Sigmoid colon (tissue), 6 donors: ENCODE measurements at regions not wholly inside any gene's neighbourhood (a gene's known extent, or its start where the extent isn't known, plus 50 kb on each side); places are given as distances from the start of the nearest gene placed in this dataset.

Experiments
- DNase-seq: peaks from one replicate; pipeline ENCODE4 v3.0.0-alpha.2; 2019
- H3K27ac ChIP-seq, 4 donors: fragments of 200-600 bp; sonication (generic); one replicate each; pipeline ENCODE4 v1.5.1; 2016 to 2019; ENCODE audit warnings: mild to moderate bottlenecking in 1 of 4
- H3K27me3 ChIP-seq, 3 donors: fragments of 200-600 bp; sonication (generic); one replicate each; pipeline ENCODE4 v1.5.1; 2019; ENCODE audit warnings: mild to moderate bottlenecking in 1 of 3
- H3K36me3 ChIP-seq, 4 donors: fragments of 200-600 bp; sonication (generic); one replicate each; pipeline ENCODE4 v1.5.1; 2016 to 2019
- H3K4me1 ChIP-seq, 4 donors: fragments of 200-600 bp; sonication (generic); one replicate each; pipeline ENCODE4 v1.5.1; 2017 to 2019
- H3K4me3 ChIP-seq, 4 donors: fragments of 200-600 bp; sonication (generic); one replicate each; pipeline ENCODE4 v1.5.1; 2017 to 2019; ENCODE audit warnings: mild to moderate bottlenecking in 2 of 4, moderate library complexity in 1 of 4
- H3K9me3 ChIP-seq, 4 donors: fragments of 200-600 bp in 3 of 4; sonication (generic) in 3 of 4; one replicate each; pipeline versions ENCODE4 v1.5.1 to v1.6.1; 2013 to 2019
- EP300 ChIP-seq, 4 donors: sonication (generic); formaldehyde crosslinking; IDR thresholded peaks; one replicate each; pipeline ENCODE4 v1.6.1; 2017; ENCODE audit warnings: antibody characterized with exemption in 4 of 4
- POLR2A ChIP-seq, 2 donors: fragments of 450-650 bp; IDR thresholded peaks; one replicate each; pipeline ENCODE4 v1.6.1; 2016; ENCODE audit warnings: antibody characterized with exemption in 2 of 2, mild to moderate bottlenecking in 2 of 2, moderate library complexity in 2 of 2
- POLR2AphosphoS5 ChIP-seq, 4 donors: sonication (generic); formaldehyde crosslinking; IDR thresholded peaks; one replicate each; pipeline ENCODE4 v1.6.1; 2017; ENCODE audit warnings: antibody characterized with exemption in 4 of 4
- WGBS, 2 donors: extraction: QIAGEN DNeasy Blood & Tissue Kit; methylation state at CpG; one replicate each; pipeline ENCODE4 v1.1.7; 2013; 5-methylcytosine and 5-hydroxymethylcytosine counted together
- intact Hi-C: fragments of 100-400 bp; cut with DNase I; formaldehyde crosslinking; loops from one replicate; pipeline ENCODE4 v1.15.1; 2023
- TF ChIP-seq, protein P1 (sequence below), 4 experiments: fragments of 450-650 bp in 3 of 4; fragments of 200-600 bp in 1 of 4; IDR thresholded peaks; one replicate each; pipeline ENCODE4 v1.5.1; 2016 to 2019; ENCODE audit warnings: antibody characterized with exemption in 4 of 4, mild to moderate bottlenecking in 3 of 4, moderate library complexity in 2 of 4
- donor health status: healthy with polysubstance abuse.
- donor health status: healthy.

DNA sequence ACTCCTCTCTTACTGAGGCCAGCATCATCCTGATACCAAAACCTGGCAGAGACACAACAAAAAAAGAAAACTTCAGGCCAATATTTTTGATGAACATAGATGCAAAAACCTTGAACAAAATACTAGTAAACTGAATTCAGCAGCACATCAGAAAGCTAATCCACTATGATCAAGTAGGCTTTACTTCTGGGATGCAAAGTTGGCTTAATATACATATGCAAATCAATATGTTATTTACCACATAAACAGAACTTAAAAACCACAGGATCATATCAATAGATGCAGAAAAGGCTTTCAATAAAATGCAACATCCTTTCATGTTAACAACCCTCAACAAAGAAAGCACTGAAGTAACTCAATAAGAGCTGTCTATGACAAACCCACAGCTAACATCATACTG lies 414.5 kb upstream of the MCTP2 start:
- no peaks in the 10 kb centered on the region for H3K27me3 ChIP-seq
- no peaks in the 10 kb centered on the region for H3K9me3 ChIP-seq
- TF ChIP-seq POLR2AphosphoS5 (IDR thresholded peaks at IDR 0.05): no peak
- TF ChIP-seq, protein P1, sequence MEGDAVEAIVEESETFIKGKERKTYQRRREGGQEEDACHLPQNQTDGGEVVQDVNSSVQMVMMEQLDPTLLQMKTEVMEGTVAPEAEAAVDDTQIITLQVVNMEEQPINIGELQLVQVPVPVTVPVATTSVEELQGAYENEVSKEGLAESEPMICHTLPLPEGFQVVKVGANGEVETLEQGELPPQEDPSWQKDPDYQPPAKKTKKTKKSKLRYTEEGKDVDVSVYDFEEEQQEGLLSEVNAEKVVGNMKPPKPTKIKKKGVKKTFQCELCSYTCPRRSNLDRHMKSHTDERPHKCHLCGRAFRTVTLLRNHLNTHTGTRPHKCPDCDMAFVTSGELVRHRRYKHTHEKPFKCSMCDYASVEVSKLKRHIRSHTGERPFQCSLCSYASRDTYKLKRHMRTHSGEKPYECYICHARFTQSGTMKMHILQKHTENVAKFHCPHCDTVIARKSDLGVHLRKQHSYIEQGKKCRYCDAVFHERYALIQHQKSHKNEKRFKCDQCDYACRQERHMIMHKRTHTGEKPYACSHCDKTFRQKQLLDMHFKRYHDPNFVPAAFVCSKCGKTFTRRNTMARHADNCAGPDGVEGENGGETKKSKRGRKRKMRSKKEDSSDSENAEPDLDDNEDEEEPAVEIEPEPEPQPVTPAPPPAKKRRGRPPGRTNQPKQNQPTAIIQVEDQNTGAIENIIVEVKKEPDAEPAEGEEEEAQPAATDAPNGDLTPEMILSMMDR (IDR thresholded peaks at IDR 0.05): no peak
- no peak for TF ChIP-seq EP300 (IDR thresholded peaks at IDR 0.05)
- no peak for TF ChIP-seq POLR2A (IDR thresholded peaks at IDR 0.05)
- no peak overlapping the region for H3K27ac ChIP-seq
- no peak for DNase-seq
- intact Hi-C loops: no loop called here
- H3K36me3 ChIP-seq: no peaks in the 10 kb centered on the region
- H3K4me1 ChIP-seq: peaks cover 0 to 7% (median 0%) of the 10 kb centered on the region in 4 donors
- H3K4me3 ChIP-seq: no peak overlapping the region

DNA sequence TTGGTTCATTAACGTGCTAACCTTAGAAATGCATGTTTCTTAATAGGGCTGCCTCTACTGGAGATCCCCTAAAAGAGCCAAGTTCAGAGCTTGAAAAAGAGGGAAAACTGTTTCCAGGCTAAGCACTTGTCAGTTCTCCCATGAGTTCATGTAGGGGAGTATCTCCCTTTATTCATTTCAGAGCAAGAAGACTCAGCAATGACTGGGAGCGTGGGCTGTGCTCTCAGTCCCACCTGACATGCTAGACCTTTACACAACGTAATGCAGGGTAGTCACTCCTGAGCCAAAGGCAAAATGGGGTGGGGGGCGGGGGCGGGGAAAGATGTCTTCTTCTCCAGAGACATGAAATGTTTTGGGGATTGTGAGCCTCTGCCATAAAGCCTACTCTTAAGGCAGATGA lies 420.1 kb upstream of the MCTP2 start:
- Histone ChIP-seq H3K36me3 (no peaks in the 10 kb centered on the region), H3K27ac (no peak overlapping the region), H3K4me3 (no peak overlapping the region), H3K27me3 (no peaks in the 10 kb centered on the region), H3K9me3 (no peaks in the 10 kb centered on the region), H3K4me1 (no peaks in the 10 kb centered on the region)
- 75 to 82% methylated on average over 5 of the region's 5 CpGs for WGBS, 2 donors
- DNase-seq: no peak
- no peak for TF ChIP-seq POLR2A (IDR thresholded peaks at IDR 0.05)
- TF ChIP-seq POLR2AphosphoS5 (IDR thresholded peaks at IDR 0.05): no peak
- no peak for TF ChIP-seq EP300 (IDR thresholded peaks at IDR 0.05)
- TF ChIP-seq, protein P1 (IDR thresholded peaks at IDR 0.05): no peak
- intact Hi-C loops: no loop called here

DNA sequence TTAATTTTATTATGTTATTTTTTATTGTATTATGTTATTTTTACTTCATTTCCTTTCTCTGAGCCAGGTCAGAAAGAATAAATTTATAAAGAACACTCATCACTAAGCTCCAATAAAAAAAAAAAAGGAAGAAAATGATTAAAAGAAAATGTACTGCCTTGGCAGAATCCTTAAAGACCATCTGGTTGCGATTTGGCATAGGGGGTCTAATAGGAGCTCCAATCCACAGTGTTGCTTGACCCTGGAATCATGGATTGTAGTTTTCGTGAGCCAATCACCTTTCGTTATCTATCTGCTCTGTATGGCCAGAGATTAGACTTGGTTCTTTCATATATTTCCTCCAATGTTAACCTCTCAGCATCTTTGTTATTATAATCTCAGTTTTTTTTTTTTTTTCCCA lies 421.8 kb upstream of the MCTP2 start:
- TF ChIP-seq, protein P1 (IDR thresholded peaks at IDR 0.05): no peak
- TF ChIP-seq POLR2AphosphoS5 (IDR thresholded peaks at IDR 0.05): no peak
- no peak for TF ChIP-seq EP300 (IDR thresholded peaks at IDR 0.05)
- no peak for TF ChIP-seq POLR2A (IDR thresholded peaks at IDR 0.05)
- H3K27ac ChIP-seq: no peak overlapping the region
- H3K4me3 ChIP-seq: no peak overlapping the region
- WGBS, 2 donors: 88 to 90% methylated on average over 3 of the region's 3 CpGs
- no peak for DNase-seq
- intact Hi-C loops: no loop called here
- no peaks in the 10 kb centered on the region for H3K4me1 ChIP-seq
- H3K27me3 ChIP-seq: no peaks in the 10 kb centered on the region
- H3K9me3 ChIP-seq: no peaks in the 10 kb centered on the region
- no peaks in the 10 kb centered on the region for H3K36me3 ChIP-seq

DNA sequence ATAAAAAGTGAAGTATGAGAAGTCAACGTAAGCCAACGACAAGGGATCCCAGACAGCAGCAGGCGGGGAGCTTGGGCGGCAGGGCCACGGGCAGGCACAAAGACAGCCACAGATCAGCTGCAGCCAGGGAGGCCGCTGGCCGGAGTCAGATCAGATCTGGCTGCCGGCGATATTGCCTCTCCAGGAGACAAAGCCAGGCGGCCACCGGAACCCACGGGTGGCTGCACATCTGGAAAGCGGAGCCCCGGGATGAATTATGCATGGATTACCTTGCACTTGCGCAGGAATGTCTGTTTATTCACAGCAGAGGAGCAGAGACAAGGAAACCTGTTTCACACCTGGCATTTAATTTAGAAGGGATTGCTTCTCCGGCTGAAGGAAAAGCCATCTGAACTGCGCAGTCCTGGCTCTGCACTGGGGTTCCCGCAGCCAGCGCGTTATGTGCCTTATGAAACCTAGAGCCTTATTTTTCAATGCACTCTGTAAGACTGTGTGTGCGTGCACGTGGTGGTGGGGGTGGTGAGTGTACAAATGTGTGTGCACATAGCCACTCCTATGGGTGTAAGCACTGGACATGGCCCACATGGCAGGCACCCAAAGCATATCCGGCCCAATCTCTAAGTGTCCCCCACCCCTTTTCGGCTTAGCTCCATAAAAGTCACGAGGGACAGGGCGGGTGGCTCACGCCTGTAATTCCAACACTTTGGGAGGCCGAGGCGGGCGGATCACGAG lies 427.8 kb upstream of the MCTP2 start:
- no peaks in the 10 kb centered on the region for H3K4me1 ChIP-seq
- no peak overlapping the region for H3K27ac ChIP-seq
- H3K4me3 ChIP-seq: no peak overlapping the region
- H3K27me3 ChIP-seq: no peaks in the 10 kb centered on the region
- WGBS, 2 donors: 80 to 88% methylated on average over 31 of the region's 31 CpGs
- intact Hi-C loops: no loop called here
- no peaks in the 10 kb centered on the region for H3K36me3 ChIP-seq
- TF ChIP-seq EP300 (IDR thresholded peaks at IDR 0.05) (no peak), POLR2AphosphoS5 (IDR thresholded peaks at IDR 0.05) (no peak), POLR2A (IDR thresholded peaks at IDR 0.05) (no peak)
- TF ChIP-seq, protein P1 (IDR thresholded peaks at IDR 0.05): no peak
- H3K9me3 ChIP-seq: no peaks in the 10 kb centered on the region
- DNase-seq: peak; percentile 68

DNA sequence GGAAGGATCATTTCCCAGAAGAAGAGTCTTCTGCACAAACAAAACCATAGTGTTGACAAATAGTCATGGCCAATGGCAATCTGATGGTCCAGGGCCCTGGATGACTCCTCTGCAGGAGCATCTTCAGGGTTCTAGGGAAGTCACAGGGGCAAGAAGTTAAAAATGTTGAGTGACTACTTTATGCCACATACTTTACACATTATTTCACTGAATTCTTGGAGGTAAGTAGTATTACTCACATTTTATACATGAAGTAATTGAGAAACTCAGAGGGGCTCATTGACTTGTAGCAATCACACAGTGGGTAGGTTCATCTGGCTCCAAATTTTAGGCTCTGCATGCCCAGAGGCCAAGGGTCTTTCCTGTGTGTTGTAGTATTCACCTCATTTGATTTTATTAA lies 430.2 kb upstream of the MCTP2 start:
- Histone ChIP-seq H3K9me3 (no peaks in the 10 kb centered on the region), H3K36me3 (no peaks in the 10 kb centered on the region), H3K4me1 (no peaks in the 10 kb centered on the region), H3K27me3 (no peaks in the 10 kb centered on the region), H3K27ac (no peak overlapping the region), H3K4me3 (no peak overlapping the region)
- DNase-seq: no peak
- TF ChIP-seq POLR2A (IDR thresholded peaks at IDR 0.05) (no peak), EP300 (IDR thresholded peaks at IDR 0.05) (no peak), POLR2AphosphoS5 (IDR thresholded peaks at IDR 0.05) (no peak)
- TF ChIP-seq, protein P1 (IDR thresholded peaks at IDR 0.05): no peak
- intact Hi-C loops: no loop called here
